DMS153 treated with DMSO at 0.1 percent for 48 hours (cell line): ENCODE measurements at regions not wholly inside any gene's neighbourhood (a gene's known extent, or its start where the extent isn't known, plus 50 kb on each side); places are given as distances from the start of the nearest gene placed in this dataset.
"Not testable (repeated sequence)": the region's sequence is repeated elsewhere in the genome, so short reads cannot be mapped to it uniquely, and the experiment has no call there.

Source experiments
- DNase-seq: peaks from one replicate; lab custom pipeline; 2025; ENCODE audit not compliant: unreplicated experiment; lab: John Stamatoyannopoulos, UW

- no peak for DNase-seq
These were observed 438.8 kb downstream of the CHL1 start for GRCh38 chr3:635393-635792.

GRCh38 chr3:643376-643775 is 446.8 kb downstream of the CHL1 start:
- no peak for DNase-seq

GRCh38 chr3:655824-656223 is 437.0 kb upstream of the CNTN6 start:
- no peak for DNase-seq

GRCh38 chr3:661356-661755 is 431.5 kb upstream of the CNTN6 start:
- no peak for DNase-seq

- DNase-seq, result no peak
These were observed 418.7 kb upstream of the CNTN6 start for GRCh38 chr3:674116-674515.

- no peak for DNase-seq
These were observed 417.0 kb upstream of the CNTN6 start for GRCh38 chr3:675846-676245.

- DNase-seq, result no peak
These were observed 409.1 kb upstream of the CNTN6 start for GRCh38 chr3:683770-684169.

GRCh38 chr3:690770-691169 is 402.1 kb upstream of the CNTN6 start:
- DNase-seq, result no peak

GRCh38 chr3:700514-700913 is 392.3 kb upstream of the CNTN6 start:
- no peak for DNase-seq

- no peak for DNase-seq
These were observed 385.8 kb upstream of the CNTN6 start for GRCh38 chr3:707041-707440.

GRCh38 chr3:713006-713621 is 379.7 kb upstream of the CNTN6 start:
- DNase-seq, result no peak

- no peak for DNase-seq
These were observed 378.7 kb upstream of the CNTN6 start for GRCh38 chr3:713947-714620.

GRCh38 chr3:721086-721485 is 371.7 kb upstream of the CNTN6 start:
- DNase-seq, result no peak

- no peak for DNase-seq
These were observed 360.4 kb upstream of the CNTN6 start for GRCh38 chr3:732326-732928.

- no peak for DNase-seq
These were observed 359.5 kb upstream of the CNTN6 start for GRCh38 chr3:733313-733712.

- no peak for DNase-seq
These were observed 335.1 kb upstream of the CNTN6 start for GRCh38 chr3:757711-758110.

- no peak for DNase-seq
These were observed 333.7 kb upstream of the CNTN6 start for GRCh38 chr3:759106-759505.

GRCh38 chr3:773433-773832 is 319.4 kb upstream of the CNTN6 start:
- DNase-seq, result not testable (repeated sequence)

- DNase-seq, result no peak
These were observed 317.5 kb upstream of the CNTN6 start for GRCh38 chr3:775178-775880.

- DNase-seq, result no peak
These were observed 312.3 kb upstream of the CNTN6 start for GRCh38 chr3:780505-780904.

- DNase-seq, result no peak
These were observed 301.4 kb upstream of the CNTN6 start for GRCh38 chr3:791442-791841.

- DNase-seq, result no peak
These were observed 300.2 kb upstream of the CNTN6 start for GRCh38 chr3:792630-793029.
